Duodenal mucosa (tissue), 2 donors: ENCODE measurements at regions not wholly inside any gene's neighbourhood (a gene's known extent, or its start where the extent isn't known, plus 50 kb on each side); places are given as distances from the start of the nearest gene placed in this dataset.

ENCODE experiments used
- H3K27ac ChIP-seq: one replicate; pipeline ENCODE4 v1.7.0; 2013; ENCODE audit warnings: low read depth, low read length
- H3K27me3 ChIP-seq, 2 donors: one replicate each; pipeline ENCODE4 v1.7.0; 2013; ENCODE audit warnings: low read length in 2 of 2, control low read depth in 1 of 2; ENCODE audit not compliant: insufficient read depth in 2 of 2, control insufficient read depth in 1 of 2
- H3K36me3 ChIP-seq, 2 donors: one replicate each; pipeline ENCODE4 v1.7.0; 2013; ENCODE audit warnings: low read length in 2 of 2, control low read depth in 1 of 2; ENCODE audit not compliant: insufficient read depth in 2 of 2, control insufficient read depth in 1 of 2
- H3K4me1 ChIP-seq, 2 donors: one replicate each; pipeline ENCODE4 v1.7.0; 2013; ENCODE audit warnings: low read length in 2 of 2, control low read depth in 1 of 2; ENCODE audit not compliant: insufficient read depth in 2 of 2, control insufficient read depth in 1 of 2
- H3K4me3 ChIP-seq, 2 donors: one replicate each; pipeline ENCODE4 v1.7.0; 2013; ENCODE audit warnings: low read length in 2 of 2, low read depth in 1 of 2
- H3K9ac ChIP-seq, 2 donors: one replicate each; pipeline ENCODE4 v1.7.0; 2013; ENCODE audit warnings: low read length in 2 of 2, low read depth in 1 of 2
- H3K9me3 ChIP-seq, 2 donors: one replicate each; pipeline ENCODE4 v1.7.0; 2013; ENCODE audit warnings: low read length in 2 of 2, control low read depth in 1 of 2; ENCODE audit not compliant: control insufficient read depth in 1 of 2

DNA sequence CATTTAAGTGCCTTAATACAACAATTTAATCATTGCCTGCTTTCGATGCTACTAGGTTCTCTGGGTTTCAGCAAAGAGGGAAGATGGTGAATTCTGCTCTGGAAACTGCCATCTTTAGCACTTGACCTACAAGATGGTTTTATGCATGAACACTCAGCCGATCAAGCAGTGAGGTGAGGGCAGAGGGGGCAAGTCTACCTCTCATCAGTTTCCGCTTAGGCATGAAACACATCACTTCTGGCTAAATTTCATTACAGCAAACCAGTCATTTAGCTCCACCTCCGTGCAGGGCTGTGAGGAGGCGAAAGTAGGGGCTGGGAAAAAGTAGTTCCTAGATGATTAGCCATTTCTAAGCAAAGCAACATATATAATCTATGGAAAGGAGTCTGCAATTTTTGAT is 1018.0 kb downstream of the CDH18 start:
- H3K4me1 ChIP-seq = no peaks in the 10 kb centered on the region

DNA sequence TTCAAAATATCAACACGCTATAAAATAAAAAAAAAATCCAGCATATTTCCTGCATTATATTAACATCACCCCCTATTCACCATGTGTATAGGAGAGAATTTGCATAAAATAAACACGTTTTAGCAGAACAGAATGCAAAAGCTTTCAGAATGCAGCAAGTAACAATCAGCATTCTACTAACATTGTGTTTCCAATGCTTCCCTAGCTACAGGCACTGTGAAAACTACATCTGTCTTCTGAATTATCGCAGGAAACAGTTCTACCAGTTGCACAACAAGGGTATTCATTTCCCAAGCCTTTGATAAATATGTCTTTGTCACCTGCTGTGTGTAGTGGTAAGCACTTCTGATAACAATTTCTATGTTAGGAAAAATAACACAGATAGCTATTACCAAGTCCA is 1015.8 kb downstream of the CDH18 start:
- Histone ChIP-seq H3K9me3 (no peaks in the 10 kb centered on the region), H3K36me3 (no peaks in the 10 kb centered on the region), H3K27ac (no peak overlapping the region), H3K27me3 (no peaks in the 10 kb centered on the region), H3K4me1 (no peaks in the 10 kb centered on the region), H3K4me3 (no peak overlapping the region), H3K9ac (no peak overlapping the region)

More for the DNA sequence above, 1018.0 kb downstream of the CDH18 start:
- Histone ChIP-seq H3K36me3 (no peaks in the 10 kb centered on the region), H3K9me3 (peaks cover 0 to 4% of the 10 kb centered on the region in 2 donors), H3K27ac (no peak overlapping the region), H3K4me3 (no peak overlapping the region), H3K27me3 (no peaks in the 10 kb centered on the region), H3K9ac (no peak overlapping the region)

DNA sequence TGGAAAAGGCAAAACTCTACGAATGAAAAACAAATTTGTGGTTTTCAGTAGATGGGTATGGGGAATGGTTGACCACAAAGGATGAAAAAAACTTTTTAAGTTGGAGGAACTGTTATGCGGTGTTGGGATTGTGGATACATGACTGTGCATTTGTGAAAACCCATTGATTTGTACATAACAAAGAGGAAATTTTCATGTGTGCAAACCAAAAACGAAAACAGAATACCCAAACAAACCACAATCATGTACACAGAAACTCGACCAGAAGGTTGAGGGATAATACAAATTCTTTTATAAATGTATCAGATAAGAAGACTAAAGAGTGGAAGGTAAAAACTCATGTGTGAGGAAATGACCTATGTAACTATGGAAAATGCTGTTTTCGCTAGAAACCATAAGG is 1012.4 kb downstream of the CDH18 start:
- no peak overlapping the region for H3K4me3 ChIP-seq
- no peaks in the 10 kb centered on the region for H3K27me3 ChIP-seq
- H3K4me1 ChIP-seq = no peaks in the 10 kb centered on the region
- H3K27ac ChIP-seq = no peak overlapping the region
- H3K9me3 ChIP-seq = no peaks in the 10 kb centered on the region
- no peaks in the 10 kb centered on the region for H3K36me3 ChIP-seq
- no peak overlapping the region for H3K9ac ChIP-seq

DNA sequence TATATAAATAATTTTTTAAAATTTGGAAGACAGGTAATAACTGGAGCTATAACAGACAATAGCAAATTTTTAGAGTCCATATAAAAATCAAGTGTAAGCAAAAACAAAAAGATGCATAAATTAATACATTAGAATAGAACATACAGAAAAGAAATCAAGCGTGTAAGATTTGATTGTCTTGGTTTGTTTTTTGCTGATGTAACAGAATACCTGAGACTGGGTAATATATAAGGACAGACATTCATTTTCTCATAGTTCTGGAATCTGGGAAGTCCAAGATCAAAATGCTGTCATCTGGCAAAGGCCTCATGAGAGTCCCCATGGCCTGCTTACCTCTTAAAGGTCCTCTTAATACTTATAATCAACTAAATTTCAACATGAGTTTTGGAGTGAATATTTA is 1010.1 kb downstream of the CDH18 start:
- peaks cover 3 to 4% of the 10 kb centered on the region in 2 donors for H3K9me3 ChIP-seq
- H3K4me3 ChIP-seq = no peak overlapping the region
- H3K27me3 ChIP-seq = no peaks in the 10 kb centered on the region
- H3K36me3 ChIP-seq = no peaks in the 10 kb centered on the region
- no peak overlapping the region for H3K9ac ChIP-seq
- no peak overlapping the region for H3K27ac ChIP-seq
- no peaks in the 10 kb centered on the region for H3K4me1 ChIP-seq

DNA sequence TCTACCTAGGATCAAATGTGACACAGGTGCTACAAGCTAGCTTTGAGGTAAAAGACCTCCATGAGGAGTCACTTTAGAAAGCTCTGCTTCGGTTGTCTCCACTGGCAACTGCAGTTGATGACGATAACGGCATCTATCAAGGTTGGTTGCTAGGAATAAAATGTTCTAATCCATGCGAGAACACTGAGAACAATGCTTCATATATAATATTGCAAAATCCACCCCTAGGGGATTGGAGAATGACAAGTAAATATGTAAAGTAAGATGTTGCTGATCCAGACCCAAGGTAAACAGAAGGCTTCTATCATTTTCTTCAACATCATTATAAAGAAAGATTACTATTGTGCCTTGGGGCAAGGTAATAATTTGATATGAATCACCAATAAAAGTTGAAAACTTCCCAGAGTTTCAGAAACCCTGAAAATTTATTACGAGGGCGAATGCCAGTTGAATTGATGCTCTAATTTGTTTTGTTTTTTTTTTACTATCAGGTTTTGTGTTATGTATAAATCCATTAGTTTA is 1003.4 kb downstream of the CDH18 start:
- H3K27me3 ChIP-seq = no peaks in the 10 kb centered on the region
- peaks cover 4 to 8% of the 10 kb centered on the region in 2 donors for H3K9me3 ChIP-seq
- no peak overlapping the region for H3K4me3 ChIP-seq
- no peaks in the 10 kb centered on the region for H3K36me3 ChIP-seq
- no peak overlapping the region for H3K27ac ChIP-seq
- H3K4me1 ChIP-seq = no peaks in the 10 kb centered on the region
- no peak overlapping the region for H3K9ac ChIP-seq

DNA sequence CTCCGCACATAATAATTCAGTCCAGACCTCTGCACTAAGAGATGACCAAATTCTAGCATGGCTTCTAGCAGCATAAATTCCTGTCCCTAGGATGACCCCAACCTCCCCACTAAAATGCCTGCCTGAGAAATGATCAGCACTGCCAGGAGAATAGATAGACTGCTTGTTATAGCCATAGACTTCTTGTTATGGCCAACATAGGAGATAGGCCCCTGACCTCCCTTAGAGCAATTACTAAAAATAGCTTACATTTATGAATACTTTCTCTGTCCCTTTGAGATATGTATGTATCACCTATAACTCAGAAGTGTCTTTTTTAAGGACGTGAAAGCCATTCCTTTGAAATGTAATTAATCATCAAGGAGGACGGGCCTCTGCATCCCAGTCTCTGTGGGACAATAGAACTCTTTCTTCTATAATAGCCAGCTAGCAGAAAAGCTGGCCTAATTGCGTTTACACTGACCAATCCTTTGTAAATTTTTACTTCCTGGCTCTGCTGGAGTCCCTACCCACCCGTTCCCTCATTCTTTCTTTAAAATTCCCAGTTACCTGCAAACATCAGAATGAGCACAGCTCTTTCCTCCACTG is 1002.7 kb downstream of the CDH18 start:
- Histone ChIP-seq H3K36me3 (no peaks in the 10 kb centered on the region), H3K4me1 (no peaks in the 10 kb centered on the region), H3K9ac (no peak overlapping the region), H3K27ac (no peak overlapping the region), H3K4me3 (no peak overlapping the region), H3K9me3 (peaks cover 4 to 8% of the 10 kb centered on the region in 2 donors), H3K27me3 (no peaks in the 10 kb centered on the region)

DNA sequence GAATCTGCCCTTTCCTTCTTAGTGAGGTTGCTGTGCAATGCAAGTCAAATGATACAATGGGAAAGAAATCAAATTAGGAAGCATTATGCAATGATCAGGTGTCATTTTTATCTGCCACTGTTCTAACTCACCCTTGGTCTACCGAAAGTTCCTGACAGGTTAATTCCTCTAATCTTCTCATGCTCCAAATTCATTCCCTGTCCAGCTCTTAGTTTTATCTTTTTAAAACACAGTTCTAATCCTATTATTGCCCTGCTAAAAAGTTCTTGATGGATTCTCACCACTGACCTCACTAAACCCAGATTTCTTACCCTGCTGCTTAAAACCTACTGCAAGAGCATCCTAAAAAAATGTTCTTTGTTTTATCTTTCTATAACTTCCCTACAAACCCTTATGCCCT is 1000.9 kb downstream of the CDH18 start:
- H3K9me3 ChIP-seq = peaks cover 4 to 8% of the 10 kb centered on the region in 2 donors
- H3K9ac ChIP-seq = no peak overlapping the region
- no peaks in the 10 kb centered on the region for H3K27me3 ChIP-seq
- H3K4me3 ChIP-seq = no peak overlapping the region
- H3K27ac ChIP-seq = no peak overlapping the region
- H3K36me3 ChIP-seq = no peaks in the 10 kb centered on the region
- H3K4me1 ChIP-seq = no peaks in the 10 kb centered on the region

DNA sequence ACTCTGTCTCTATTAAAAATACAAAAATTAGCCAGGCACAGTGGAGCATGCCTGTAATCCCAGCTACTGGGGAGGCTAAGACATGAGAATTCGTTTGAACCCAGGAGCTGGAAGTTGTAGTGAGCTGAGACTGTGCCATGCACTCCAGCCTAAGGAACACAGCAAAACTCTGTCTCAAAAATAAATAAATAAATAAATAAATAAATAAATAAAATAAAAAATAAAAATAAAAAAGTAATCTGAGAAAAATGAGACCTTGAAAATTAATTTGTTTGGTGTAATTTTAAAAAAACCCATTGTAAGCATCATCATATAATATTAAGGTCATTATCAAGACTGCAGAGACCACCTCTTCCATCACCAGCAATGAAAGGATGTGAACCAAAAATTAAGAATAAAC is 997.1 kb downstream of the CDH18 start:
- H3K27me3 ChIP-seq = no peaks in the 10 kb centered on the region
- no peak overlapping the region for H3K9ac ChIP-seq
- no peaks in the 10 kb centered on the region for H3K9me3 ChIP-seq
- no peaks in the 10 kb centered on the region for H3K36me3 ChIP-seq
- H3K4me3 ChIP-seq = no peak overlapping the region
- H3K27ac ChIP-seq = no peak overlapping the region
- H3K4me1 ChIP-seq = no peaks in the 10 kb centered on the region

DNA sequence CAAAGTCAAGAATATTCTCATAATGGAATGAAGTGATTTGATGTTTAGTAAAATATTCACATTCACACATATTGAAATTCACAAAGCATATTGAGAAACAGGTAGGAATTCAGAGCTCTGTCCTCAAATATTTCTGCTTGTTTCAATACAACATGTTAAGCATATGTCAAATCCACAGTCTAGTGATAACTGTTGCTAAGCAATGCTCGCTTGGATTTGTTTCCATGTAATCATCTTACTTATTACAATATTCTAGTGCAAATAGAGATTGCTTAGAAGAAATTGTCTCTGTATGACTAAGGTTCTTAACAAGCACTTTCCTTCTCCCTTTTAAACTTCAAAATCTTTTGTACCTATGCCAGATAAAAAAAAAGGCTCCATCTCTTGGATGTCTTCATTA is 995.7 kb downstream of the CDH18 start:
- Histone ChIP-seq H3K36me3 (no peaks in the 10 kb centered on the region), H3K27me3 (no peaks in the 10 kb centered on the region), H3K9ac (no peak overlapping the region), H3K9me3 (no peaks in the 10 kb centered on the region), H3K4me3 (no peak overlapping the region), H3K27ac (no peak overlapping the region), H3K4me1 (no peaks in the 10 kb centered on the region)

DNA sequence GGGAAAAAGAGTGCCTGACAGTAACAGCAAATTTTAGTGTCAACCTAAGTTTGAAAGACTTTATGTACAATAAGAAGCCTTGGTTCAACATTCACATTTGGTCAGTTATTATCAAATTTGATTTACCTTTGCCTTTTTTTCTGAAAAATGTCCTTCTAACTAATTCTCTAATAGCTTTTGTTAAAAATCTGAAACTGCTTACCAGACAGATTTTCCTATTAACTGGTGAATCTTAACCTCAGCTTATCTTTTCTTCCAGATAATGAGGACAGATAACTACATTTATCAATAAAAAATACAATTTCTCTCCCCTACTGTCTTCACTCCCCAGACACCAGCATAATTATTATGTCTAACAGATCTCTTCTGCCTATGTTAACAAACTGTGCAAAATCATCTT is 988.5 kb downstream of the CDH18 start:
- Histone ChIP-seq H3K4me1 (no peaks in the 10 kb centered on the region), H3K27me3 (no peaks in the 10 kb centered on the region), H3K4me3 (no peak overlapping the region), H3K9me3 (peaks cover 0 to 6% of the 10 kb centered on the region in 2 donors), H3K9ac (no peak overlapping the region), H3K36me3 (no peaks in the 10 kb centered on the region), H3K27ac (no peak overlapping the region)

DNA sequence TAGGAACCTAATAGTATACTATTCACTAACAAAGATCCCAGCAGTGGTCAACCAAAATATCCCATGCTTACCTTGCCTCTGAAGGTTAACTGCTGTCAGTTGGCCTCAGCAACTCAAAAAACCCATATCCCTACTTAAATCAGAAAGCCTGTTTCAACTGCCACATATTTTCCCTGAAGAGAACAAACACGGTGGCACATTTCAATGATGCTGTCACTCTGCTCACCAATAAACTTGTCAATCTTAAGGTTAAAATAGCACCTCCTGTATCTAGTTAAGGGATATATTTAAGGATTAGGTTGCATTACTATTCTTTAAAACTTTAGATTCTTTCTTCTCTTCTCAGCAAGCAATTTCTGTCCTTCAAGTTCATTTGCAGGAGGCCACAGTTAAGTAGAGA is 986.9 kb downstream of the CDH18 start:
- H3K36me3 ChIP-seq = no peaks in the 10 kb centered on the region
- H3K27me3 ChIP-seq = no peaks in the 10 kb centered on the region
- H3K27ac ChIP-seq = no peak overlapping the region
- no peaks in the 10 kb centered on the region for H3K4me1 ChIP-seq
- H3K9me3 ChIP-seq = peaks cover 1 to 6% of the 10 kb centered on the region in 2 donors
- no peak overlapping the region for H3K9ac ChIP-seq
- no peak overlapping the region for H3K4me3 ChIP-seq
